BJ (cell line): ENCODE measurements at regions not wholly inside any gene's neighbourhood (a gene's known extent, or its start where the extent isn't known, plus 50 kb on each side); places are given as distances from the start of the nearest gene placed in this dataset.

ENCODE experiments used
- CTCF ChIA-PET: fragments of 350-600 bp; formaldehyde crosslinking; extraction: SDS; loops from one replicate; lab custom pipeline; 2021; ENCODE audit warnings: antibody characterized with exemption, inconsistent platforms; lab: Yijun Ruan, JAX
- POLR2A ChIA-PET: fragments of 300-600 bp; sonication (Branson Sonifier 250); formaldehyde crosslinking; extraction: SDS; loops from one replicate; lab custom pipeline; 2021; ENCODE audit warnings: antibody characterized with exemption; lab: Charles Lee
- DNase-seq: peaks from one replicate; pipeline ENCODE4 v3.0.0-alpha.2; 2011; ENCODE audit warnings: low read depth
- H3K27me3 ChIP-seq: 2 replicates; pipeline ENCODE4 v1.6.0; 2011; ENCODE audit warnings: low read length; ENCODE audit not compliant: control insufficient read depth, insufficient read depth
- H3K36me3 ChIP-seq: 2 replicates; pipeline ENCODE4 v1.5.1; 2011; ENCODE audit warnings: low read length; ENCODE audit not compliant: control insufficient read depth, insufficient read depth
- H3K4me3 ChIP-seq: 2 replicates; pipeline ENCODE4 v1.5.1; 2011; ENCODE audit warnings: low read depth, mild to moderate bottlenecking, control low read depth, low read length
- CTCF ChIP-seq: IDR thresholded peaks from 2 replicates; pipeline ENCODE4 v1.5.1; 2011; ENCODE audit warnings: low read depth, mild to moderate bottlenecking, control low read depth, inconsistent platforms, low read length, moderate library complexity; ENCODE audit not compliant: insufficient read depth

DNA sequence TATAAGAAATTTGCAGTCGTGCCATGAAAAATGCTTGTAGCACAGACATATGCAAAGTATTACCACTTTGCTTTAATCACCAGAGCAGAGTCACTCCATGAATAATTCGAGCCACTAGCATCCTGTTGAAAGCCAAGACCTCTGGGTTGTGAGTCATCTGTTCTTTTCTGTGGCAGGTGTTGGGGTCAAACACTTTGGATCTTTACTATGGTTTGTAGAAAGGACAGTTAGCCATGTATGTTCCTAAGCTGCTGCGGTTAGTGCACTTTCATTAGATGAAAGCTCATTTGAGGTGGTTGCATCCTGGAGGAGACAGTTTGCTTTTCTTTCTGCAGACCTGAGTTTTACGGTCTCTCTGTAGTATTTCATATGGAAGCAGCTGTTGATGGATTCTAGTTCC is 223.7 kb downstream of the DMRT2 start:
- Histone ChIP-seq H3K36me3 (no peaks in the 10 kb centered on the region), H3K4me3 (no peak overlapping the region), H3K27me3 (no peaks in the 10 kb centered on the region)
- ChIA-PET POLR2A (no interaction called here), CTCF (no interaction called here)
- TF ChIP-seq CTCF = no peak
- no peak for DNase-seq

DNA sequence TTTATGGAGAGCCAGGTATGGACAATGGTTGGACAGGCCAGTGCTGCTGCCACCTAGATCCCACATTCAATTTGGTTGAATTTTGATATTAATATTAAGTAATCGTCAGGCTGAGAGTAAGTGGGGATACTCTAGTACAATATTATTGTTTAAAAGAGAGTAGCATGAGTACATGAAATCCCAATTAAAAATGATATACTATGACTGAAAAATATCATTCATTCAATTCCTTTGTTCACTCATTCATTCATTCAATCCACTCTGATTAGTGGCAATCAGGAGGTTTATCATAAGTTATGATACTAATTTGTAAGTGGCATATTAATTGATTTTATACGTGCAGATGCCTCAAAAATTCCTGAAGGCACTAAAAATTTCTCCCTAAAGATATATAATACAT is 224.2 kb downstream of the DMRT2 start:
- CTCF ChIA-PET = no interaction called here
- H3K36me3 ChIP-seq = no peaks in the 10 kb centered on the region
- H3K4me3 ChIP-seq = no peak overlapping the region
- POLR2A ChIA-PET = no interaction called here
- TF ChIP-seq CTCF = no peak
- H3K27me3 ChIP-seq = no peaks in the 10 kb centered on the region
- DNase-seq = no peak

DNA sequence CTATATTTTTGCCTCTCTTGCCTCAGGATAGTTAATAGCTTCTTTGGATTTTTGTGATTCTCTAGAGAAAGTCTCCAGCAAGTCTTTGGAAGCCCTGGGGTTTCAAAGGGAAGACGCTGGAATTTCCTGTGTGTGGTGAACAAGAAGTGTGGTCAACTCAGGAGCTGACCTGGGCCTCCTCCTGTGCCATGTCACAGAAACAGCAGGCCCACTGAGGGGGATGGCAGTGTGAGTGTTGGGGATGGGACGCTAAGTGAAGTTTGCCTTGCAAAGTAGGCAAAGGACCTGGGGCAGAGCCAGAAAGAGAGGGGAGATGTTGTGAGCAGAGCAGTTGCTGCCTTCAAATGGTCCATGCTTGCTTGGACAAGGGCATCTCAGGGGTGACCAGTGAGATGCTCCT is 226.3 kb downstream of the DMRT2 start:
- ChIA-PET CTCF (no interaction called here), POLR2A (no interaction called here)
- Histone ChIP-seq H3K36me3 (no peaks in the 10 kb centered on the region), H3K4me3 (no peak overlapping the region), H3K27me3 (no peaks in the 10 kb centered on the region)
- no peak for DNase-seq
- TF ChIP-seq CTCF = no peak

DNA sequence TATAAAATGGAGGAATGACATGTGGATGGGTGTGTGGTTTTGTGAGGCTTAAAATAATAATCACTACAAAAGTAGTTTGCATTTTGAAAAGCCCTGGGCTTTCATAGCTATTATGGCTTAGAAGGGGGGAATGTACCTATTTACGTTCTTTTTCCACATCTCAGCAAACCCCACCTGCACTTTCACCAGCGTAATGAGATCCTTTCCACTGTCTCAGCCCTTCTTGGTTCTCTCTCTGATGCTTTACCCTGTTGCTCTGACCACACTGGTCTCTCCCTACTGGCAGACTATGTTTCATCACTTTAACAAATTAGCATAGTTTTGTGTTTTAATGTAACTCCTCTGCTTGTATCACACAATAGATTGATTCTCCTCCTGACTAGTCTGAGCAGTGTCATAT is 234.6 kb downstream of the DMRT2 start:
- CTCF ChIA-PET = no interaction called here
- no peak for TF ChIP-seq CTCF
- Histone ChIP-seq H3K36me3 (no peaks in the 10 kb centered on the region), H3K27me3 (no peaks in the 10 kb centered on the region), H3K4me3 (no peak overlapping the region)
- DNase-seq = no peak
- POLR2A ChIA-PET = no interaction called here

DNA sequence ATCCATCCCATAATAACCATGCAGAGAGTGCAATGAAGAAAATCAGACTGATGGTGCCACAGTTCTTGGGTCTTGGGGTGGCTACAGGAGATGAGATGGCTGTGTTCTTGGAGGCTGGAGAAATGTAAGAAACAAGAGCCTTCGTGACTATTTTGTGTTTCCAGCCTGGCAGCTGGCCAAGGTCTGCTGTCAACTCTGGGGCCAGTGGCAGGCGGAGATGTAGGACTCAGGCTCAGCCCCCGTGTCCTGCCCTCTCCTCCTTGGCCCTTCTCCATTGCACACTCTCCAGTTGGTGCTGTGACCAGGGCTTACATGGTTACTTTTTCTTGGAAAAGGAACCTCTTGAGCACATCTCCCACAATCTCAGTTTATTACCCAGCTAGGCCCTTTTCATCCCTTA is 235.4 kb downstream of the DMRT2 start:
- TF ChIP-seq CTCF = no peak
- DNase-seq = no peak
- POLR2A ChIA-PET = no interaction called here
- no peak overlapping the region for H3K4me3 ChIP-seq
- CTCF ChIA-PET = no interaction called here
- no peaks in the 10 kb centered on the region for H3K27me3 ChIP-seq
- no peaks in the 10 kb centered on the region for H3K36me3 ChIP-seq
